ENCODE measurements at regions not wholly inside any gene's neighbourhood (a gene's known extent, or its start where the extent isn't known, plus 50 kb on each side); places are given as distances from the start of the nearest gene placed in this dataset.

DNA sequence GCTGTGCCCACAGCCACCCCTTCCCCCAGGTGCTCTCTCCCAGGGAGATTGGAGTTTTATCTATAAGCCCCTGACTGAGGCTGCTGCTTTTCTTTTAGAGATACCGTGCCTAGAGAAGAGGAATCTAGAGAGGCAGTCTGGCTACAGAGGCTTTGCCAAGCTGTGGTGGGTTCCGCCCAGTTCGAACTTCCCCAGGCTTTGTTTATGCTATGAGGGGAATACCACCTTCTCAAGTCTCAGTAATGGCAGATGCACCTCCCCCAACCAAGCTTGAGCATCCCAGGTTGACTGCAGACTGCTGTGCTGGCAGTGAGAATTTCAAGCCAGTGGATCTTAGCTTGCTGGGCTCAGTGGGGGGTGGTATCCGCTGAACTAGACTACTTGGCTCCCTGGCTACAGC lies 157.4 kb downstream of the CAAP1 start:
- DNase-seq: no peak

DNA sequence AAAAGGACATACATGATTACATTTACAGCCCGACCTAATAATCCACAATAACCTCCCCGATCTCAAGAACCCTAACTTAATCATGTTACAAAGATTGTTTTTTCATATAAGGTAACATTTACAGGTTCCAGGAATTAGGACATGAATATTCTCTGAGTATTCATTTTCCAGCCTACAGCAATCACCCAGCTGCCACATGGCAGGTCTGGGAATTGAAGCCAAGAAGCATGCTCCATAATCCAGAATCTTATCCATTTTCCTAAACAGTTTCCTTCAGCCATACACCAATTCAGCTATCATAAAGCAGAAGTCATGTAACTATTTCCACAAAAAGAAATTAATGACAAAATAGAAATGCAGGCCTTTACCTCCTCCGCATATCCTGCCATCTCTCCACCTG lies 163.4 kb downstream of the CAAP1 start:
- no peak for DNase-seq

DNA sequence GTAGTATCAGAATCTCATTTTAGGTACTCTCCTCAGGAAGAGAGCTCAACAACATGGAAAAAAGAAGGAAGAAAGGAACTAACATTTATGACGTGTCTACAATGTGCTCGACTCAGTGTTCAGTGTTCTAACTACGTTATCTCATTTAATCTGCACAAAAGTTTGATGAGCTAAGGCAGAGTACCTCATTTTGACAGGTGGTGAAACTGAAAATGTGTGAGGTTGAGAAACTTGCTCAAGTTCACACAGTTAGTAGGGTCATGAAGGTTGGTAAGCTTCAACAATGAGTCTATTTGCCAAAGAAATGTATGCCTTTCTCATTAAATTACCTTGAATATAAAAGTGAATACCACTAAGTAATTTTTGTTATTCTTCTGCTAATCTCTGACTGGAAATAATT lies 165.1 kb downstream of the CAAP1 start:
- DNase-seq: no peak

DNA sequence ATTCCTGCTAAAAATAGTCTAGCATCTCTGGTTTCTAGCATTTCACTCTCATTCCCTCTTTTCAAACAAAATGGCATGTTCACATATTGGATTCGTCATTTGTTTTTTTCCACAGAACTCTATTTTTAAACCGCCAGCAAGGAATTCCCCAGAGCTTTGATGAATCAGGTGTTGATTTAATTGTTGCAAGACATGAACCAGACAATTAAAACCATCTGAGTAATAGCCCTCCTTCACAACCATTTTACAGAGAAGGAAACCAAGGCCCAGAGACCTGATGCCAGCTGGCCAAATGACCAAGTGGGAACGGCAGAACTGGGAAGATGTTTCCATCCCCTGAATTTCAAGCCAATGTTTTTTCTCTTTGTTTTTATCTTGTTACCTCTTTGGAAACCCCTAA lies 167.0 kb downstream of the CAAP1 start:
- no peak for DNase-seq

DNA sequence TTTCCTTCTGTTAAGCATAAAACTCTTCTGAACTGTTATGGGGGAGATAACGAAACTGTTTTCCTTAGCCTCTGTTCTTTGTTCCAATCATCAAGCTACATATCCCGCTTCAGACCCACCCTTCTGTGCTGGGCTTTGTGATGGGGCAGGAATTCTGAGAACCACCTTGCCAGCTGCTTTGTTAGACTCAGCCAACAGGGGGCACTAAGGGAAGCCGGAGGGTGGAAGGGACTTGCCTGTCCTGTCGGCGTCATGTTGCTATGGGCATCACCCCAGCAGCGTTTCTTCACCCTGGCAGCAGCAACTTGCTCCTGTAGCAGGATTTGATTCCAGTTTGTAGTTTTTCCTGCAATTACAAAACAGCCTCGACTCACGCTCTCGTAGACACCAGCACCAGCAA lies 169.1 kb downstream of the CAAP1 start:
- peak; percentile 46 for DNase-seq

DNA sequence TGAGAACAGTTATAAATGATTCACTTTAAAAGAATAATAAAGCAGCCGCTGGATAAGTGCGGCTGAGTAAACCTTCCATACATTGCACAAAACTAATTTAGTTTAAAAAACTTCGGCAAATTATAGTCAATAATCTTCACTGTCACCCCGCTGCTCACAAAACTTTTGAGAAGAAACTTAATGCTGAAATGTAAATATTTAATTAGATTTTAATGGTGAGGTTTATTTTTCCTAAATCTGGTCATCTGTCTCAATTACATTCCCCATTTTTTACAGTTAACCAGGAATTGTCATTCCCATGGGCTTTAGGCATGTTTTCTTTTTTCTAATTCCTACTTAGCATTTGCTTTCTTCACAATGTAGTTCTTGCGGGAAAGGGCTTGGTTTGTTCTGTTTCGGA lies 169.8 kb downstream of the CAAP1 start:
- no peak for DNase-seq

DNA sequence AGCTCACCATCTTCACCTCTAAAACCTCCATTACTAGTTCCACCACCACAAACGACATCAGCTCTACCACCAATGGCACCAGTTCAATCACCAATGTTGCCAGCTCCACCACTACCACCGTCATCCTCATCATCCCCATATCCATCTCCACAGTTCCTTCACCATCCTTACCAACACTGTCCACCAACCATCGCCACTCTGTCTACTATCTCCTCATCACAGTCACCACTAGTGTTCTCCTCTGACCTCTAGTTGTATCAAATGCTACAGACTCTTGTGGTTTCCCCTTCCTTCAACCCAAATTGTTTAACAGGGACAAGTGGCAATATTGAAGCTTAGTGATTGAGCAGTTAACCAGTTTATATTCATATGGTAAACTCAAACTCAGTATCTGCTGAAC lies 182.6 kb downstream of the CAAP1 start:
- no peak for DNase-seq

DNA sequence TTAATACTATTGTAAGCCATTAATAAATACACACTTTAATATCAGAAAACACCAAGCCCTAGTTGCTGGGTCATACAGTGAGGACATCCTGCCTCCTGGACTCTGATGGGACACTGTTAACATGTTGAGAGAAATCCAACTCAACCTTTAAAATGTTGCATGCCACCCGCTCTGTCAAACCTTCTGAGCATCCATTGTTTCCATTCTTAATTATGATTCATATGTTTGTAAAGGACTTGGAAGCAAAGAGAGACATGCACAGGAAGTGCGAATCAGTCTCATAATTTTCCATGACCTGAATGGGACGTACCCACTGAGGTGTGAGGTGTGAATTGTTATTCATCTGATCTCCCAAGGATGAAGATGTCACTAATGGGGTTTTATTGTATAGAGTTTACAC lies 186.4 kb downstream of the CAAP1 start:
- DNase-seq: peak; percentile 41

DNA sequence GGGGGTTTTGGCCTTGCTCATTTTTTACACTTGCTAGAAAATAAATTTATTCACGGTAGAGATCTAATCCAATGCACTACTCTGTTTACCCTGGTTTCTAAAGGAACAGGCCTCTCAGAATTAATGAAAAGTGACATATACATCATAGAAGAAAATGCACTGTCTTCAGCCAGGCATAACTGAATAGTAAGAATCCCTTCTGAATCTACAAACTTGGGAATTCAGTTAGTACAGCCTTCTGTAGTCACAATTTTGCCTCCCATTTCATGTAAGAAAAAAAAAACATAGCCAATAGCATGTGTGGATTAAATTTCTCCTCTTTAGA lies 197.3 kb downstream of the CAAP1 start:
- DNase-seq: no peak

DNA sequence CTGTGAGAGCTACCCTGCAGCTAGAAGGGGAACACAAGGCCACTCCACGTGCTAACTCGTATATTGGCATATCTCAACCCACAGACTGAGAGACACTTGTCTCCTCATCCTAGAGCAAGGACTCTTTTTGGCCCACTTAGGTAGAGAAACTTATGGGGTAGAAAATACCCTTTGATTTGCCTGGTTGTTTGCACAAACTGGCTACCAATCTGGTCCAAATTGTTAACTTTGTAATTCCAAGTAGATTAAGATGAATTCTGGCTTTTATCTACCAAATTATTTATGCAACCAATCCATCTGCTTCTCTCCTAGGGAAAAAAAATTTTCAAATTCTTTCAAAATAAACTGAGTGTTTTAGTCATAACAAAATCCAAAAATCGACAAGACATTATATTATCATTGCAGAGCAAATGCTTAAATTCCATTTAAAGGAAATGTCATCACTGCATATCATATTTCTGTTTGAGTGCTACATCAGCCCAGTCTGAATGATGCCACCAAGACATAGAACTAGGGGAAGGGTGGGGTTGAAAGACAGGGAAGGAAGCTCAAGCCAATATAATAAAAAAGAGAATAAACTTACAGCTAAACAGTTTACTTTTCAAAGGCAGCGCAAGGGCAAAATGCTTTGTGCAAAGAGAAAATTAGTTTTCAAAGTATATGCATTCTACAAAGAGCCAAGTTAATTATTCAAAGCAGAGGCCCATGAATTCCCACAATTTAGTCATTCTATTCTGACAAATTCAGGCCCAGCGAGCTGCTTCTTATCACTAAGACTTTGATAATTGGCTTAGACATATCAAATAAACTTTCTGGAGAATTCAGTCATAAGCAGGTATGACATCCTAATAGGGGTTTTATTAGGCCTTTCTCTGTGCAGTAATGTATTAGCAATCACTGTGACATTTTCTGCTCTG lies 198.0 kb downstream of the CAAP1 start:
- DNase-seq: no peak

DNA sequence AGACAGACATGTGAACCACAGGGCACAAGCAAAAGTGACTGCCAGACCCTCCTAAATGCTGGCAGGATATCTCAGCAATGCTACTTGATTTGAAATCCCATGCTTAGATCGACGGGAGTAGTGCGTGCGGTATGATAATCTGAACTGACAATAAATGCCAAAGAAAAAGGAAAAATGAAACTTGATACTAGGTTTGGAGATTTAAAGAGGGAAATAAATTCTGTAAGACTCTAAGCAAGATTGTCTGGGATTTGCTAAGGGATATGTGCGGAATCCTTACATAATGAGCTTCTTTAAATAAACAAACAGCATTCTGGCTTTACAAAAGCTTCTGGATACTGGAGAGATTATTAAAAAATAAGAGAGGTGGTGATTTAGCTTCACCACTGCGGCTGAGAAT lies 203.6 kb downstream of the CAAP1 start:
- no peak for DNase-seq

DNA sequence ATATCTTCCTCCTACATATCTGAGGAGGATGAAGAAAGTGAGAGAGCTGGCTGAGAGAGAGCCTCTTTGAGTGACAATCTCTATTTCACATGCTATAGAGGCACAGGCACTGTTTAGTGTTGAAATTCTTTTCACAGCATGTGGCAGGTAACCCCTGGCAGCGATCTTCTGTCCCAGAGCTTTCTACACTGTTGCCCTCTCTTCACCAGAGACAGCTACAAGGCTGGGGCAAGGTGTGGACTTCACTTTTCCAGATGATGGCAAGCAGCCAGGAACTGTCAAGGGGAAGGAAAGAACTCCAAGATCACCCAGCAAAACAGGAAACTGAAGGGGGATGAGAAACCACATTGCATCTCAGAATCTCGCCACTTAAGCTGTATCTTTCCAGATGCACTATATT lies 205.2 kb downstream of the CAAP1 start:
- DNase-seq: no peak

DNA sequence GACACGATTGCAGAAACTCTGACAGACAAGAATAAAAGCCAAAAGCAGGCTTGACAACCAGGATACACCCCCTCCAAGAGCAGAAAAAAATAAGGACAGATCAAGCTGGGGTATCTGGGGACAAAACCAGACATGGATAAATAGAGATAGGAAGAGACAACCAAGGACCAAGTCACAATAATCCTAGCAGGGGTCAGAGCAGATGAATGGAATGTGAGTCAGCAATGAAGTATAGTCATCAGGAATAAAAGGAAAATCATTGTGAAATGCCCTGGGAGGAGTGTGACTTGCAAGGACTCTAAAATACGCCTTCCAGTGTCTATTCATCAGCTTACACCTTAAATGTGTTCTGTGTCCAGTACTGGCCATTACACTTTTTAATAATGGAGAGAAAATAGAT lies 206.8 kb downstream of the CAAP1 start:
- DNase-seq: no peak

DNA sequence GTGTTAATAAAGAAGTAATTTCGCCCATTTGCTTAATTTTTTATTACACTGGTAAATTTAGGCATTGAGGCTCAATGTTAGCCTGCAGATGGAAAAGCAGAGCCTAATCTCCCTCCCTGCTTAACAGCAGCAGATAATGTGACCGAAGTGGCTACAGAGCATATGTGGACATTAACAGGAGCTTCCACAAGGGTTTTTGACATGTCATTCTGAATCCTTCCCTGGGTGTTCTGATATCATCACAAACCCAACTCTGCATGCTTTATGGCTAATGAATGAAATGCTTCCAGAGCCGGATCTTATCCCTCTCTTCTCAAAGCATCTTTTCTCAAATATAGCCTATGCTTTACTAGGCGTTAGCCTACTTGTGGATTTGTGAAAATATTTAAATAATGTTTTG lies 208.6 kb downstream of the CAAP1 start:
- no peak for DNase-seq

DNA sequence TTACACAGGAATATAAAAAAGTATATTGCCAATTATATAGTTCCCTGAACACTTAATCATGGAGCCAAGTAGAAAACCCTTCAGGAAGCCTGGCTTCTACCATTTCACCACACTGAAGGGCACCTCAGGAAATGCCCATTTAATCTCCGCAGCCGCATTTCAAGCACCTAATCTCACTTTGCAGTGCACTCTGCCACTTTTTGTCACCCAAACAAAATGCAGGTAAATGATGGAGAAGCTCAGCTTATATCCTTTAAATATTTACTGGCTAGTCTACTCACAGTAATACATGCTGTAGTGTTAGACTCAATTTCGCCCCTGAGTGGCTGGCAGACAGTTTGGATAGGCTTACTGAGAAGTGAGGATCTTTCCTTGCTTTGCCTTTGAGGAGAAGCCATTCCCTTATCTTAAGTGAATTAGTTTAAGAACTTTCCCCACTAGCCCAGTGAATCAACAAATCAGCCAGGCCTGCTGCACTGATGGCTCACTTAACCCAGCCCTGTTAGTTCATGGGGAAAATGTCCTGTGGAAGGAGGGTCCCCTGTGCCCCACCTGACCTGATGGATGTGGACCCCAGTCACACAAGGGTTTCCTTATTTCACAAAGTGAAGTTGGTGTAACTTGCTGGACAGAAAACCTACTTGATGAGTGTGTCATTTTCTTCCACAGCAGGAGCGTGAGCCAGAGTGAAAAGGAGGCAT lies 209.7 kb downstream of the CAAP1 start:
- no peak for DNase-seq

DNA sequence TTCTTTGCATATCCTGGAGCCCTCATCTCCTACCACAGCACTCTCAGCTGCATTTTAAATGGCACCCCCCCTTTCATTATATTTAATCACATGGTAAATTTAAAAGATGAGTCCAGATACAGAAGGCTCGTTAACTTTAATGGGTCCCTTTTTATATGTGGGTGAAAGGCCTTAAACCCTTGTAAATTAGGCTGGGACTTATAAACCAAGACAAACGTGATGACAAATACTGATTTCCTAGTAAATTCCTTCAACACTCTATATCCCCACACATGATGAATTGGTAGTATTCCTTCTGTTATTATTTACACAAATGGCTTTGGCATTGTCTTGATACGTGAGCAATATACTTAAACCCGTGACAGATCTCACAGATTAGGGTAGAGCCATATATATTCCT lies 210.6 kb downstream of the CAAP1 start:
- DNase-seq: no peak

DNA sequence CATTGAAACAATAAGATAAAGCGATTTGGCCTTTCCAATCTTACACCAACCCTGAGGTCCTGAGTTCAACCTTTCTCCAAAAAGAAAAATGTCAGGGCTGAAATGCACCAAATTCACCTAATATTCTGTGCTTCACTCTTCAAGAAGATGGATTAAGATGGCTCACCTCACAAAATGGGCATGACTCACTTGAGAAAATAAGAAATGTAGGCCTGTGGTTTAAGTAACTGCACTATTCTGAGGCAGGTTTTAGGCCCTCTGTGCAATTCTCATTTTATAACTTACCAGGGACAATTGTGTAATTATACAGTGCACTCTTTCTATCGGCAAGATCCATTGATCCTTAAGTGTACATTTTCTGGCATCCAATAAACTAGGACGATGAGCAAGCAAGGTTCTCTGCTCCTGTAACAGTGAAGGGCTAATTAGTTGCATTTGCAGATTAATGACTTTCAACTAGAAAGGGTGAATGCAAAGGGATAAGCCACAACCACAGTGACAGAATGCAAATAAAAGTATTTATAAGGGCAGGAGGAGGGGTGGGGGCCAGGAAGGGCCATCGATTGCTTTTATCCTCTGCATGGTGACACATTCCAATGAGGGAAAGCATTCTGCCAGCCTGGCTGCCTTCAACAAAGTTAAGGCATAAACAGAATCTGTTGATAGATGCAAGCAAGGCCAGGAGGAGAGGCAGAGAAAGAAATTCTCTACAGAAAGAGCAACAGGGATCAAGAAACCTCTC lies 214.5 kb downstream of the CAAP1 start:
- DNase-seq: no peak

DNA sequence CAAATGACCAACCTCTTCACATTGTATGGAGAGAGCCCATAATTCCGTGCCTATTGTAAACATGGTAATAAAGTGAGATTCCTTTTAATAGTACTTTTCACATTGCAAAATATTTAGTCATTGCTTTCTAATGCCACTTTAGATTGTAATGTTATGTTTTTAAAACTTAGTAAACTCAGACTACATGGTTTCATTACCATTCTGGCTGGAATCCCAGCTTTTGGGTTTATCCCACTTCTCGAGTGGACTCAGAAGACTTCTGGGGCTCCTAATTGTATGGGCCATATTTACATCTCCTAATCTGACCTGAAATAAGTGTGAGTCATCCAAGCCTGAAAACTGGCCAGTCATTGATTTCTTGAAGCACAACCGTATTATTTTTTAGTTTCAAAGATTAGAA lies 217.6 kb downstream of the CAAP1 start:
- DNase-seq: no peak

DNA sequence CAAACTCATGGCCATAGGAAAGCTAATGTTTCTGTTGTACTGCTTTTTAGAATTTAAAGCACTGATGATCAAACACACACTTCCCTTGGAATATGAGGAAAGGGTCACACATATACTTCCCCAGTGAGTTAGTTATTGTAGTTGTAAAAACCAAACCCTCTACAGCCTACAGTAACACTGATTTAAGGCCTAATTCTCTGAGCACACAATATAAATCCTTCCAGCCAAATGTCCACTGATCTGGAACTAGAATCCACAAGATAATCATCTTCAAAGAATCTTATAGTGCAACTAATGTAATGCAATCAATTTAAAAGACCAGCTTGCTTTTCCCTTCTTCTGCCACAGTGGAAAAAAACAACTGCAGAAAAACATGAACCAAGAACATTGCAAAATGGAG lies 219.3 kb downstream of the CAAP1 start:
- no peak for DNase-seq

DNA sequence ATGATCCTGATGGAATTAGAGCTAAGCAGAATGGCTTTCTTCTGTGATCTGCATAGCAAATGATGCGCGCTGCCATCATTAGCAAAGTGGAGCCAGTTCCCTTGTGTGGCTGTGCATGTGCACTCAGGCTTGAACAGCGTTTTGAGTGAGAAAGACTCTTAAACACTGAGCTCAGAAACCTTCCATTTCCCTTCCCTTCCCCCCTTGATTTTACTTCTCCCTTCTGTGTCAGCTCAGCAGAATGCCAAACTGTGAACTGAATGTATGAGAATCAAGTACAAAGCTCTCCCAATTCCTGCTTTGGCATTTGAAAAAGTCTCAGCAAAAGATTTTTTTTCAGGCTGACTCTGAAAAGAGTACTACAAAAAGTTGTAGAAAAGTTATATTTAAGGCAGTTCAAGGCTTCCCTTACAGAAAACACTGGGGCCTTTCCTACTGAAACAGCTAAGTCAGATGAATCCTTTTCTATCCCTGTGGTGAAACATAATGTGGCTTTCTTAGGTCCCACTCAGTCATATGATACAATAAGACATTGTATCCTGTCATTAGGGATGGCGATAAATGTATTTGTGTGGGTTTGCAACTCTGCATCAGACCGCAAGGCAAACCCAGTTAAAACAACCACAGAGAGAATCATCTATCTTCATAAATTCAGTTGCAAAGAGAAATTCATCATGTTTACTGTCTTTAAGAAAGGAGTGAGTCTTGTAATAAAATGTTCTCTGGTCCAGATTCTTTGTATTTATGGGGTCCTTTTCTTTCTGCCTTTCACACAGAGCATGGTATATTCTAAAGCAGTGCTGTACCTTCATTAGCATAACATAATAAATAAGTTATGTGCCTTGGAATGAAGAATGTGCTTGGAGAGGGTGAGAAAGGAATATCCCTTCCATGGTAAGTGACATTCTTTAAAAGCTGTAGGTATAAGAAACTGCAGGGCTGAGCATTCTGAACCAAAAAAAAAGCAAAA lies 222.6 kb downstream of the CAAP1 start:
- no peak for DNase-seq

DNA sequence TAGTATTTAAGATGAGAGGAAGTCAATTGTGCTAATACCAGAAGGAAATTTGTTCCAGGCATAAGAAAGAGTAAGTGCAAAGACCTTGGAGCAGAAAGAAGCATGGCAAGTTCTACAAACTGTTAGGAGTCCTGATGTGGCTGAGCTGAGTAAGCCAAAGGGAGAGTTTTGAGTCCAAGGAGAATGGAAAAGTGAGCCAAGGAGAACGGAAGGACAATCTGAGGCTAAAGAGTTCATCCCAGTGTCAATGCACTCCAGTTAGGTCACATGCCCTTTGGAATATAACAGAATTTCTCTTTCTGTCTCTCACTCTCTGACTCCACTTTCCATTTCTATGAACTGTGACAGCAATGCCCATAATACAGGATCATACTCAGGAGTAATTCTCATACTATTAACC lies 224.7 kb downstream of the CAAP1 start:
- DNase-seq: peak; percentile 8

DNA sequence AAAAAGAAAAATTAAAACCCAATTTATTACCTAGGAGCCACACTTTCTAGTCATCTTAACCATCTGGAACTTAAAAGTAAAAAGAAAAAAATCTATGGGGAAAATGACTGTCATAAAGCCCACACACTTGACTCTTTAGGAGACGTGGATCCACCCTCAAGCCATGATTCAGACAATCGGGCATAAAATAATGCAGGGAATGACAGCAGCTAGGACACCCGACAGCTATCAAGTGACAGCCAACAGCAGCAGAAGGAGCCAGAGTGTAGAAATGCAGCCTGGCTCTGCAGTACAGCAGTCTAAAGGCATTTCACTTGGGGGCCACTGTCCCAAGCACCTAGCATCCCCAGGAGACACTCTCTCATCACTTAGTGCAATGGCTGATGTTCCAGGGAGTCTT lies 226.9 kb downstream of the CAAP1 start:
- no peak for DNase-seq

Data from DMS53 (cell line).